Hypothalamus (tissue), 51 donors: ENCODE measurements at regions not wholly inside any gene's neighbourhood (a gene's known extent, or its start where the extent isn't known, plus 50 kb on each side); places are given as distances from the start of the nearest gene placed in this dataset.

Source experiments
- DNase-seq, 51 donors: peaks; one replicate each; lab custom pipeline; 2025; lab: John Stamatoyannopoulos, UW

- no peak for DNase-seq
These were observed 444.0 kb upstream of the AZI2 start for GRCh38 chr3:28792604-28793003.

DNA sequence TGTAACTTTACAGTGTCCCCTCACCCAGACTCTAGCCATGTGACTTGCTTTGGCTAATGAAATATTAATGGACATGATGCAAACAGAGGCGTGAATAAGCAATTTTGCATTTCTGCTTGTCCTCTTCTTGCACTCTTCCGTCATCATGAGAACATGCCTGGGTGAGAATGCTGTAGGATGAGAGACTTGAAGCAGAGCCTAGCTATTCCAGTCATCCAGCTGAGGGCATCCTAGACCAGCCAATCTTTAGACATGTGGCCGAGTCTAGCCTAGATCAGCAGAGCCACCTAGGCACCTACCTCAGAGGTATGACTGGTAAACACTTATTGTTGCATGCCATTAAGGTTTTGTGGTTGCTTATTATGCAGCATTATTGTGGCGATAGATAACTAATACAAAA lies 450.5 kb upstream of the AZI2 start:
- DNase-seq: no peak

- no peak for DNase-seq
These were observed 451.6 kb upstream of the AZI2 start for GRCh38 chr3:28800203-28800602.

DNA sequence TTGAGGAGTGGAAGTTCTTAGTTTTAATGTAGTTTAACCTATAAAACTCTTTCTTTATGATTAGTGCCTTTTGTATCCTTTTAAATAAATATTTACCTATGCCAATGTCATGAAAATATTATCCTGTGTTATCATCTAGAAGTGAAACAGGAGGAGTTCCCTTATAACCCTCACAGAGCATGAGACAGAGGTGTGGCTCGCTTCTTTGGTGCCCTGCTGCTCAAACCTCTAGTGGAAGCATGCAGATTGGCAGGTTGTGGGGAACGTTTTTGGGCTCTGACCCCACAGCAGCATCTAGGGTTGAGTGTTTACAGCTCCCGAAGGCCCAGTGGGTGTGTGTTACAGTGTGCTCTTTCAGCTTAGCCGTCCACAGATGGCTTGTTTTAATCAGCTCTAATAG lies 459.4 kb upstream of the AZI2 start:
- DNase-seq: no peak

GRCh38 chr3:28816017-28816416 lies 464.9 kb upstream of the RBMS3 start:
- DNase-seq: no peak

DNA sequence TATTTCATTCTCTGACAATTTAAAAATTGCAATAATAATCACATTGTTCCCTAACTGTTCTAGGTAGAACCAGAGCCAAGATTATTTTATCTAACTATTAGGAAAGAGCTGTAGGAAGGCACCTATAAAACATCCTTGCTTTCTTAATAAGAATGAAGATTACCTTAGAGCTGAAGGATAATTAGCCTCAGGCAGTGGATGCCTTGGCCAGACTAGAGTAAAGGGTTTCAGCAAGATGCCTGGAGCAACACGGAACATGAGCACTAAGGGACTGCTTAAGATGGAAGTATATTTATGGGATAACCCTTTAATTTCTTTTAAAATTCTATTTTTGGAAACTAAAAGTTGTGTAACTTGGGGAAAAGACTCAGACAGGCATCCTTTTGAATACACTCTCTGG lies 456.6 kb upstream of the RBMS3 start:
- no peak for DNase-seq

DNA sequence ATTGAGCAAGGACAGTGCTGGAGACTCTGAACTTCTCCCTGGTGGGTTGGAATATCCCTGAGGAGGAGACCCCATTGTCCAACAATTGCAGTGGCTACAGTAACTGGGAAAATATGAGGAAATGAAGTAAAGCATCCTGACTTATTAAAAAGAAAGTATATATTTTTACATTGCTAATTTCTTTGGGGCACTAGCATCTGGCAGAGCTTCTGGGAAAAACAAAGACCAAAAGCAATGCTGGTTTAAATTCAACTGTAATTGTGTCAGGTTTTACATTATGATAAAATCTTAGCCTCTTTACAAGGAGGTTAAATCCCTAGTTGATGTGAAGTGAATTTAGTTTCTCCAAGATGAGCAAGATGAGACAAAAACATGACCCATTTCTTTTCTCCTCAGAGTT lies 454.0 kb upstream of the RBMS3 start:
- DNase-seq: no peak

DNA sequence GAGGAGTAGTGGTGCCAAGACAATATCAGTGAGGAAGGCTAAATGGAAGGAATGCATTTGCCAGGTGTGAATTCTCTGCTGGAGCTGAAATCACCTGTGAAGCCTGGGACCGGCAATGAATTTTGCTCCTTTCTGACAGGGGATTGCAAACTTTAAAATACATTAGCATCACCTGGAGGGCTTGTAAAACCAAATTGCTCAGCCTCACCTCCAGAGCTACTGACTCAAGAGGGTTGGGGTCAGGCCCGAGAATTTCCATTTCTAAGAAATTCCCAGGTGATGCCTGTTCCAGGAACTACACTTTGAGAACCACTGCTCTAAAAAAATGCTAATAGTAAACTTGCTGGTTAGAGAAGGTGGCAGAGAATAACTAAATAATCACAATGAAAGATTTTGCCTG lies 445.6 kb upstream of the RBMS3 start:
- no peak for DNase-seq

GRCh38 chr3:28835751-28836150 lies 445.1 kb upstream of the RBMS3 start:
- peak in 29 of 51 donors; percentile 7 to 59 (median 29) for DNase-seq

- DNase-seq: no peak
These were observed 444.7 kb upstream of the RBMS3 start for GRCh38 chr3:28836199-28836598.

DNA sequence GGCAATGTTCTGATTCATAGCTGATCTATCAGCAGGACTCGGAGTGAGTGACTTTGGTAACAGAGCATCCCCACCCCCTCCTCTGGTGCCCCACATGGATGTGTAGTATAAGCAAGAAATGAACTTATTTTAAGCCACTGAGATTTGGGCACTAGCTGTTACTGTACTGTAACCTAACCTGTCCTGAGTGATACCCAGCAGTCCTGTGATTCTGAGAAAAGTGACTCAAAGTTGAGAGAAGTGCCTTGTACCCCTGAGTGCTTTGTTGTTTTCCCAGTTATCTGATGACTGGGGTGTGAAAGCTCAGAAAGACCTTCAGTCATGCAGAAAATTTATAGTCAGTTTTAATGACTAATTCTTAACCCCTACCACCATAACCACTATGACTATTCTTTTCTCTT lies 439.9 kb upstream of the RBMS3 start:
- no peak for DNase-seq

DNA sequence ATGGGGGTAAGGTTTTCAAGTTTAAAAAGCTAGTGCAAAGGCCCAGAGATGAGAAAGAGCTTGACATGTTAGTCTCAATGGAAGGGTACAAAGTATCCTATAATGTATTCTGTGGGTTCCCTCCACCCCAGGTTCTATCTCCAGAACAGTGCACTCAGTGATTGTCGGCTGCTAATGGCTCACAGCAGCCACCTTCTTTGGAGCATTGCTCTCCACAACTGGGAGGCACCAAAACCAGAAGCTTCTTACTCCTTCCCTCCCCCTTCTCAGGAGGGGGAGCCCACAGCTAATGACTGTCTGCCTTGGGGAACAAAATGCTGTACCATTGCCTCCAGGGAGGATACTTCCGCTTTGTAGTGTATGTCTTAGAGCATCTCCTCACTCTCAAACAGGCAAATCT lies 439.4 kb upstream of the RBMS3 start:
- DNase-seq: no peak

- peak in 1 of 51 donors; percentile 4 for DNase-seq
These were observed 436.4 kb upstream of the RBMS3 start for GRCh38 chr3:28844298-28845005.

DNA sequence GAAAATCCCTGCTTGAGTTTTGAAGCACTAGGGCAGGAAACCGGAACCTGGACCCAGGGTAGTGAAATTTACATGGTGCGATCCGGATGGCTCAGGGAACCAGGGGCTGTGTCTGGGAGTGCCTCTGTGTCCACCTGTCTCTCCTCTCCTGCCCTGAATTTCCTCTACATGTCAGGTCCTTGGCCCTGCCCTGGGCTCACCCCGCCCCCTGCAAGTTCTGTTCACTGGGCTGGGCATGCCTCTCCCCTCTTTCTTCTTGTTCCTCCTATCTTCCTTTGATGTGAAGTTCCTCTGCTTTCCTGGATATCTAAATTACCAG lies 435.9 kb upstream of the RBMS3 start:
- DNase-seq: peak in 2 of 51 donors; percentile 4 to 5

DNA sequence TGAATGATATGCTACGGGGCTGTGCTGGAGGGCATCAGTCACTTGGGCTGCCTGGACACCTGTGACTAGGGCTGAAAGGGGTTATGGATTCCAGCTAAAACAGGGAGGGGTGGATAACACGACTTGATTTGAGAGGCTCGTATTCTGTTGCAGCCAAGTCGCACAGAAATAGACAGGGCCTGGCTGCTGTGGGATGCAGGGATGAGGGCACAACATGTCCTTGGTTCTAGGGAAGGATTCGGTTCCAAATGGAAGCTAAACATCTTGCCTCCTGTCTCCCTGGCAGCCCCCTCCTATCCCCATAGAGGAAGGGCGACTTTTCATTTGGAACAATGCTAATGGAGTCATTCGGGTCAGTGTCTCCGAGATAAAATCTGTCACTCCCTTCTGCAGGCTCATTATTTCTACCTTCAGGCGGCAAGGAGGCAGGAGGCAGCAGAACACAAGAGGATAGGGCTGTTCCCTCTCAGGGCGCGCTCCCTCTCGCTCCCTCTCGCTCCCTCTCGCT lies 433.8 kb upstream of the RBMS3 start:
- no peak for DNase-seq

GRCh38 chr3:28847736-28848135 lies 433.1 kb upstream of the RBMS3 start:
- no peak for DNase-seq

DNA sequence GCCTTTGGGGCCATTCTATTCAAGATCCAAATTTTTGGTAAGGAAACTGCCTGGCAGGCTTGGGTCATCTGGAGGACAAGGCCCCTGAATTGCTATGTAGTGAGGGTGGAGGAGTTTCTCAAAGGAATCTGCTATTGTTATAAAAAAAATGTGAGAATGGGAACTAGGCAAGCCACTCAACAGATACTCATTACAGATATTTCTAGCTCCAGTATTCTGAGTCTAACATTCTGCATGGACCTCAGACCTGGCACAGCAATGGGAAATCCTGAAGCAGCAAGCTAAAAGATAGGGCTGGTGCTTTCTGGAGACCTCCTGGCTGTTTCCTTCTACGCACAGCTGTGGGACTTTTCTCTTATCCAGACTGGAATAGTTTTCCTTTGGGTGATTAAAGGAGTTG lies 430.7 kb upstream of the RBMS3 start:
- no peak for DNase-seq

DNA sequence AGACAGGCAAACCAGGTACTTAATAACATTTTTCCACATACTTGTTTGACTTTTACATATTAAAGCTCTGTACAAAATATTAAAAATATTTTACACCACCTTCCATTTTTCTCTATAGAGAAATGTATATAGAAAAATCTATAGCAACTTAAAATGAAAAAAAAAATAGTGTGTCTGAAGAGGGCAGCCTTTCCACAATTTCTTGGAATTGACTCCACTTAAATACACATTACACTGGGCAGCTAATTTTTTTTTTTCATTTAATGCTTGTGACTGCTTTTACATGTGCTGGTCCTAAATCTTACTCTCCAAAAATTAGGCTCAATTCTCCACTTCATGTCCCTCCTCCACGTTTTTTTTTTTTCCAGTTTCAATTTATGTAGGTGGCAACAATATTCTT lies 427.0 kb upstream of the RBMS3 start:
- DNase-seq: no peak

GRCh38 chr3:28856796-28857195 lies 424.1 kb upstream of the RBMS3 start:
- DNase-seq: no peak

GRCh38 chr3:28859897-28860296 lies 421.0 kb upstream of the RBMS3 start:
- no peak for DNase-seq

- DNase-seq: peak in 19 of 51 donors; percentile 5 to 43 (median 23)
These were observed 420.6 kb upstream of the RBMS3 start for GRCh38 chr3:28860307-28860706.

GRCh38 chr3:28863186-28863585 lies 417.7 kb upstream of the RBMS3 start:
- peak in 1 of 51 donors; percentile 7 for DNase-seq

DNA sequence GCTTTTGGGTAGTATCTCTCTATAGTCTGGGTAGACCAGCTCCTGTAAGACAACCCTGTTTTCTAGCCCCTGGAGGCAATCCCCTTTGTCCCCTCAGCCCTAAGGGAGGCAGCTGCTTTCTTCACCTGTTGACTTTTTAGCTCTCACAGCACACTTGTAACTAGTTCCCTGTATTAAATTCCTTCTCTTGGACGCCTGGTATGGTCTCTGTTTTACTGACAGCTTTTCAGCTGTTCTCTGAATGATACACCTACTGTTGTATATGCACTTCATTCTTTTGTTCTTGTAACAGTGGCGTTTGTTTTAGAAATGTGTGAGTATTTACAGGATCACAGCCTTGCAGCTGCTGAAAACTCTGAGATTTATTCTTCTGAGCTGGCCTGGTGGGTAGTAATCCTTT lies 413.0 kb upstream of the RBMS3 start:
- DNase-seq: no peak
